Cerebellar cortex (tissue), 1 donor: ENCODE measurements at regions not wholly inside any gene's neighbourhood (a gene's known extent, or its start where the extent isn't known, plus 50 kb on each side); places are given as distances from the start of the nearest gene placed in this dataset.

Experiments
- DNase-seq: peaks from one replicate; pipeline ENCODE4 v3.0.0-alpha.2; 2015; ENCODE audit warnings: low spot score

- no peak for DNase-seq
Observed at GRCh38 chr5:67686746-67687145, 490.1 kb upstream of the CD180 start.

GRCh38 chr5:67681703-67682102 is 485.1 kb upstream of the CD180 start:
- no peak for DNase-seq

- DNase-seq: peak; percentile 34
Observed at GRCh38 chr5:67680099-67680498, 483.5 kb upstream of the CD180 start.

- peak; percentile 94 for DNase-seq
Observed at GRCh38 chr5:67679184-67679841, 482.7 kb upstream of the CD180 start.

- DNase-seq: no peak
Observed at GRCh38 chr5:67678594-67678993, 482.0 kb upstream of the CD180 start.

GRCh38 chr5:67677422-67677970 is 480.9 kb upstream of the CD180 start:
- peak; percentile 98 for DNase-seq

GRCh38 chr5:67676863-67677262 is 480.3 kb upstream of the CD180 start:
- no peak for DNase-seq

GRCh38 chr5:67674159-67674655 is 477.6 kb upstream of the CD180 start:
- DNase-seq: no peak

GRCh38 chr5:67673618-67674017 is 477.0 kb upstream of the CD180 start:
- DNase-seq: no peak

GRCh38 chr5:67673180-67673579 is 476.6 kb upstream of the CD180 start:
- no peak for DNase-seq

- no peak for DNase-seq
Observed at GRCh38 chr5:67672636-67673035, 476.0 kb upstream of the CD180 start.

GRCh38 chr5:67669916-67670315 is 473.3 kb upstream of the CD180 start:
- DNase-seq: no peak

GRCh38 chr5:67660149-67660548 is 463.6 kb upstream of the CD180 start:
- DNase-seq: peak; percentile 44

- peak; percentile 90 for DNase-seq
Observed at GRCh38 chr5:67659288-67659687, 462.7 kb upstream of the CD180 start.

GRCh38 chr5:67657055-67657454 is 460.5 kb upstream of the CD180 start:
- DNase-seq: no peak

GRCh38 chr5:67652201-67652600 is 455.6 kb upstream of the CD180 start:
- DNase-seq: no peak

- no peak for DNase-seq
Observed at GRCh38 chr5:67651180-67651579, 454.6 kb upstream of the CD180 start.

- peak; percentile 93 for DNase-seq
Observed at GRCh38 chr5:67648201-67648671, 451.6 kb upstream of the CD180 start.

GRCh38 chr5:67647772-67648171 is 451.2 kb upstream of the CD180 start:
- no peak for DNase-seq

- DNase-seq: no peak
Observed at GRCh38 chr5:67644221-67644920, 447.8 kb upstream of the CD180 start.

- DNase-seq: no peak
Observed at GRCh38 chr5:67643536-67643935, 446.9 kb upstream of the CD180 start.

GRCh38 chr5:67639976-67640375 is 443.4 kb upstream of the CD180 start:
- peak; percentile 60 for DNase-seq

- no peak for DNase-seq
Observed at GRCh38 chr5:67639313-67639712, 442.7 kb upstream of the CD180 start.
